Left kidney (tissue), 1 donor: ENCODE measurements at regions not wholly inside any gene's neighbourhood (a gene's known extent, or its start where the extent isn't known, plus 50 kb on each side); places are given as distances from the start of the nearest gene placed in this dataset.

ENCODE experiments used
- DNase-seq: peaks from one replicate; pipeline ENCODE4 v3.0.0-alpha.2; 2013

- DNase-seq = no peak
Observed at GRCh38 chr2:144281476-144281875, 238.4 kb downstream of the ZEB2 start.

GRCh38 chr2:144280009-144280408 lies 239.9 kb downstream of the ZEB2 start:
- DNase-seq = no peak

GRCh38 chr2:144279165-144279564 lies 240.8 kb downstream of the ZEB2 start:
- no peak for DNase-seq

- no peak for DNase-seq
Observed at GRCh38 chr2:144277622-144278354, 242.1 kb downstream of the ZEB2 start.

GRCh38 chr2:144275340-144275739 lies 244.6 kb downstream of the ZEB2 start:
- no peak for DNase-seq

GRCh38 chr2:144274131-144274530 lies 245.8 kb downstream of the ZEB2 start:
- no peak for DNase-seq

- DNase-seq = no peak
Observed at GRCh38 chr2:144270951-144271350, 249.0 kb downstream of the ZEB2 start.

- no peak for DNase-seq
Observed at GRCh38 chr2:144268036-144268678, 251.8 kb downstream of the ZEB2 start.

GRCh38 chr2:144267239-144267638 lies 252.7 kb downstream of the ZEB2 start:
- DNase-seq = no peak

- DNase-seq = no peak
Observed at GRCh38 chr2:144265654-144266053, 254.3 kb downstream of the ZEB2 start.

- DNase-seq = no peak
Observed at GRCh38 chr2:144261966-144262365, 258.0 kb downstream of the ZEB2 start.

- no peak for DNase-seq
Observed at GRCh38 chr2:144261336-144261735, 258.6 kb downstream of the ZEB2 start.

- no peak for DNase-seq
Observed at GRCh38 chr2:144259332-144259731, 260.6 kb downstream of the ZEB2 start.

GRCh38 chr2:144258154-144258553 lies 261.8 kb downstream of the ZEB2 start:
- DNase-seq = no peak

- no peak for DNase-seq
Observed at GRCh38 chr2:144256996-144257707, 262.8 kb downstream of the ZEB2 start.

- no peak for DNase-seq
Observed at GRCh38 chr2:144254342-144255235, 265.3 kb downstream of the ZEB2 start.

GRCh38 chr2:144253743-144254142 lies 266.2 kb downstream of the ZEB2 start:
- no peak for DNase-seq

- DNase-seq = no peak
Observed at GRCh38 chr2:144252694-144253093, 267.2 kb downstream of the ZEB2 start.

- no peak for DNase-seq
Observed at GRCh38 chr2:144249035-144249637, 270.8 kb downstream of the ZEB2 start.

GRCh38 chr2:144248350-144249034 lies 271.4 kb downstream of the ZEB2 start:
- no peak for DNase-seq

- DNase-seq = no peak
Observed at GRCh38 chr2:144244938-144245337, 275.0 kb downstream of the ZEB2 start.
